ENCODE measurements at regions not wholly inside any gene's neighbourhood (a gene's known extent, or its start where the extent isn't known, plus 50 kb on each side); places are given as distances from the start of the nearest gene placed in this dataset.
"Not testable (repeated sequence)": the region's sequence is repeated elsewhere in the genome, so short reads cannot be mapped to it uniquely, and the experiment has no call there.

DNA sequence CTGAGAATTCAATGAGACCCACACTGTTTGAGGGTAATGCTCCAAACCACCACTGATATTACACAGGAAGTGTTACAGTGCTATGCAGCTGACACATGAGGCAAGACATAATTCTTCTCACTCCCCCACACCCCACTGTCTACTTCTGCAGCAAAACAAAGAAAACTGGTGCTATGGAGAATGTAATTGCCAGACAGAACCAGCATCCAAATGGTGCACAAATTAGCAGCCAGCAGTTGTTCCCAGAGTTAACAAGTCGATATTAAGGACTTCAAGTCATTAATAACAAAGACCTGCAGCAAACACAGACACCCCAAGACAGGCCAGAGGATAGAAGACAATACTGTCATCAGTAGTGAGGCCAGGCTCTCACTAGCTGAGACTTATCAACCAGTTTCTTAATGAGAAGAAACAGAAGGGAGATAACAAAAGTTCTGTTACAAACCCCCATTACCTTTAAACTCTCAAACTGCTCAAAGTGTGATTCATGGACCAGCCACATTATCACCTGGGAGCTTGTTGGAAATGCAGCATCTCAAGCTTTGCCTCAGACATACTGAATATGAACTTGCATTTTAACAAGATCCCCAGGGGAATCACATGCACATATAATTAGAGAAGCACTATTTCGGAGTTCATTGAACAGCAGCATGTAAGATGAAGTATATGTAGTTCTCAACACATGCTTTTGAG, 58.7 kb upstream of the FNDC3B start:
- DNase-seq: no peak
- TF ChIP-seq EP300 (IDR thresholded peaks at IDR 0.05) (no peak), POLR2AphosphoS5 (IDR thresholded peaks at IDR 0.05) (no peak), POLR2A (IDR thresholded peaks at IDR 0.05) (no peak)
- no peaks in the 10 kb centered on the region for H3K9me3 ChIP-seq
- WGBS, 5 donors: 58 to 78% (median 70%) methylated on average over 2 of the region's 2 CpGs
- H3K27me3 ChIP-seq: no peaks in the 10 kb centered on the region
- intact Hi-C loops (cut with DNase I; ENCODE audit: low total_unique reads): no loop called here
- H3K36me3 ChIP-seq: no peaks in the 10 kb centered on the region
- H3K4me1 ChIP-seq: peaks cover 0 to 6% (median 0%) of the 10 kb centered on the region in 4 donors
- H3K4me3 ChIP-seq: no peak overlapping the region
- no peak overlapping the region for H3K27ac ChIP-seq

DNA sequence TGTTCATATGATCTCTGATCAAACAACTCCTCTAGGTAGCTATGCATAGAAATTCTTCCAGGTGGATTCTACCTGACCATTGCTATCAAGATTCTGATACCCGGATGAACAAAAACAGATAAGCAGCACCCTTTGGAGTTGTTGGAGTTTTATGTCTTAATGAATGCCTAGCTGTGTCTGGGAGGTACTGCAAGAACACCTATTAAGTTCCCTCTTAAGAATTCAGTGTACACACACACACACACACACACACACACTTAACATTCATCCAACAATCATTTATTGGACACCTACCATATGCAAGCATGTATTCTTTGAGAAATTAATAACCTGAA, 58.1 kb upstream of the FNDC3B start:
- 28 to 65% (median 59%) methylated on average over 1 of the region's 1 CpG for WGBS, 5 donors
- H3K27ac ChIP-seq: no peak overlapping the region
- no peaks in the 10 kb centered on the region for H3K27me3 ChIP-seq
- H3K36me3 ChIP-seq: no peaks in the 10 kb centered on the region
- H3K9me3 ChIP-seq: no peaks in the 10 kb centered on the region
- peaks cover 0 to 7% (median 0%) of the 10 kb centered on the region in 4 donors for H3K4me1 ChIP-seq
- intact Hi-C loops (cut with DNase I; ENCODE audit: low total_unique reads): no loop called here
- no peak for DNase-seq
- H3K4me3 ChIP-seq: no peak overlapping the region
- TF ChIP-seq POLR2A (IDR thresholded peaks at IDR 0.05): no peak
- no peak for TF ChIP-seq EP300 (IDR thresholded peaks at IDR 0.05)
- TF ChIP-seq POLR2AphosphoS5 (IDR thresholded peaks at IDR 0.05): no peak
- TF ChIP-seq CTCF (IDR thresholded peaks at IDR 0.05): no peak

GRCh38 chr3:171982828-171983227, 56.5 kb upstream of the FNDC3B start:
- no peaks in the 10 kb centered on the region for H3K27me3 ChIP-seq
- H3K36me3 ChIP-seq: no peaks in the 10 kb centered on the region
- H3K4me3 ChIP-seq: no peak overlapping the region
- WGBS, 5 donors: 58 to 82% (median 70%) methylated on average over 2 of the region's 2 CpGs
- H3K9me3 ChIP-seq: no peaks in the 10 kb centered on the region
- no peak for TF ChIP-seq POLR2A (IDR thresholded peaks at IDR 0.05)
- no peak for TF ChIP-seq EP300 (IDR thresholded peaks at IDR 0.05)
- TF ChIP-seq POLR2AphosphoS5 (IDR thresholded peaks at IDR 0.05): no peak
- no peak for TF ChIP-seq CTCF (IDR thresholded peaks at IDR 0.05)
- DNase-seq: no peak
- H3K27ac ChIP-seq: no peak overlapping the region
- peaks cover 0 to 7% (median 0%) of the 10 kb centered on the region in 4 donors for H3K4me1 ChIP-seq
- intact Hi-C loops (cut with DNase I; ENCODE audit: low total_unique reads): no loop called here

DNA sequence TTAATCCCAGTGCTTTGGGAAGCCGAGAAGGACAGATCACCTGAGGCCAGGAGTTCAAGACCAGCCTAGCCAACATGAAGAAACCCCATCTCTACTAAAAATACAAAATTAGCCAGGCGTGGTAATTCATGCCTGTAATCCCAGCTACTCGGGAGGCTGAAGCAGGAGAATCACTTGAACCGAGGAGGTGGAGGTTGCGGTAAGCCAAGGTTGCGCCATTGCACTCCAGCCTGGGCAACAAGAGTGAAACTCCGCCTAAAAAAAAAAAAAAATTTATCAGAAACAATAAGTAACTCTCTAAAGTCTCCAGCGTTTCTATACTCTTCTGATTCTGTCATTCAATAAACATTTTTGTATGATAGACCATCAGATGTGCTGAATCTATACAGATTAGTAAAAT, 55.7 kb upstream of the FNDC3B start:
- WGBS, 5 donors: 88 to 96% (median 92%) methylated on average over 8 of the region's 8 CpGs
- intact Hi-C loops (cut with DNase I; ENCODE audit: low total_unique reads); H3K4me1 ChIP-seq; H3K9me3 ChIP-seq; H3K27me3 ChIP-seq; H3K36me3 ChIP-seq; H3K4me3 ChIP-seq; DNase-seq: not testable (repeated sequence)
- H3K27ac ChIP-seq: peak overlapping the region in 1 of 5 donors; percentile 3

GRCh38 chr3:171984883-171985282, 54.5 kb upstream of the FNDC3B start:
- WGBS, 5 donors: 79 to 88% (median 86%) methylated on average over 4 of the region's 4 CpGs
- Histone ChIP-seq H3K27ac (peak overlapping the region in 2 of 5 donors; percentile 47 to 59), H3K4me1 (peaks cover 0 to 7% (median 0%) of the 10 kb centered on the region in 4 donors), H3K4me3 (no peak overlapping the region), H3K9me3 (no peaks in the 10 kb centered on the region), H3K27me3 (no peaks in the 10 kb centered on the region), H3K36me3 (no peaks in the 10 kb centered on the region)
- no peak for TF ChIP-seq POLR2AphosphoS5 (IDR thresholded peaks at IDR 0.05)
- intact Hi-C loops (cut with DNase I; ENCODE audit: low total_unique reads): no loop called here
- no peak for DNase-seq

DNA sequence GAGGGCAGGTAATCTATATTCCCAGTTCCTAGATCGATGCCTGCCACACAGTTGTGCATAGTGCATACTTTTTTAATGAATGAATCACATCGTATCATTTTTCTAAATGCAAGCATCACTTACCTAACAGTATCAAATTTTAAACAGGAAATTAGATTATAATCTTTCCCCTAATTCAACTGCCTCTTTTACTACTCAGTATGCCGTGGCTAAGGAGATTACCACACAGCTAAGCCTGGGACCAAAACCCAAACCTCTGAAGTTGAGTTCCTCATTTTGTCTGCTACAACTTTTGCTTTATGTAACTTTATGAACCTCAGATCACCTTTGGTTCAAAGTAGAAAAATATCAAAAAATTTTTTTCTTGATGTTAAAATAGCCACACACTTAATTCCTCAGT, 53.2 kb upstream of the FNDC3B start:
- H3K36me3 ChIP-seq: no peaks in the 10 kb centered on the region
- no peak overlapping the region for H3K27ac ChIP-seq
- no peaks in the 10 kb centered on the region for H3K9me3 ChIP-seq
- no peak for DNase-seq
- no peak overlapping the region for H3K4me3 ChIP-seq
- TF ChIP-seq POLR2AphosphoS5 (IDR thresholded peaks at IDR 0.05): no peak
- 67 to 77% (median 73%) methylated on average over 3 of the region's 3 CpGs for whole genome bisulfite sequencing, 5 donors
- H3K27me3 ChIP-seq: no peaks in the 10 kb centered on the region
- intact Hi-C loops (cut with DNase I; ENCODE audit: low total_unique reads): no loop called here
- H3K4me1 ChIP-seq: peaks cover 0 to 7% (median 0%) of the 10 kb centered on the region in 4 donors
